ENCODE measurements at regions not wholly inside any gene's neighbourhood (a gene's known extent, or its start where the extent isn't known, plus 50 kb on each side); places are given as distances from the start of the nearest gene placed in this dataset.

DNA sequence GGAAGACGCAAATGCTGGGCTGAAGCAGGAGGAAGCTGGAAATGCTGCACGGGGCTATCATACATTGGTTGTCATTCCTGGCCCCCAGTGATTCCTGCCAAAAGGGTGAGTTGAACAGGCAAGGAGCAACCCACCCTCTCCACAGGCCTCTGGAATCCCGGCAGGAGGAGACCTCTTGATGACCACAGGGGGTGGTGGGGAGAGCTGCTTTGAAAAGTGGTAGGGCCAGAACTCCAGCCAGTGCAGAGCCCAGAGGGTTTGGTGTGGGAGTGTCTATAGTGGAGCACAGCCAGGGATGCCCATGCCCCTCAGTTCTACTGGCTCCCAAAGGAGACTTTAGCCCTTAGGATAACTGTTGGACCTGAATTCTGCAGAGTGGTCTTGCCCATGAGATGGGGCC lies 89.2 kb downstream of the SAMD9 start:
- Histone ChIP-seq H4K20me1 (ENCODE audit: insufficient read depth) (no peaks in the 10 kb centered on the region), H3K27ac (ENCODE audit: low read length) (no peak overlapping the region), H3K27me3 (ENCODE audit: insufficient read depth, low read depth, low read length) (no peaks in the 10 kb centered on the region), H3K4me2 (ENCODE audit: low read length) (no peak overlapping the region), H3K79me2 (replicated peaks; ENCODE audit: insufficient read depth, low read length) (no peaks in the 10 kb centered on the region), H3F3A (ENCODE audit: insufficient read depth, low read length, poor library complexity, severe bottlenecking) (no peaks in the 10 kb centered on the region), H3K9ac (ENCODE audit: low read length) (no peak overlapping the region), H3K9me2 (ENCODE audit: insufficient read depth, low read length) (no peaks in the 10 kb centered on the region), H3K36me3 (ENCODE audit: insufficient read depth, low read length) (no peaks in the 10 kb centered on the region), H3K4me3 (ENCODE audit: low read length) (no peak overlapping the region), H2AFZ (ENCODE audit: low read depth, low read length) (no peak overlapping the region), H3K9me3 (ENCODE audit: low read length) (no peaks in the 10 kb centered on the region)
- TF ChIP-seq SMC3 (conservative IDR thresholded peaks at IDR 0.05; ENCODE audit: poor library complexity) (no peak), POLR2AphosphoS5 (IDR thresholded peaks at IDR 0.05) (no peak)
- TF ChIP-seq, protein P1, sequence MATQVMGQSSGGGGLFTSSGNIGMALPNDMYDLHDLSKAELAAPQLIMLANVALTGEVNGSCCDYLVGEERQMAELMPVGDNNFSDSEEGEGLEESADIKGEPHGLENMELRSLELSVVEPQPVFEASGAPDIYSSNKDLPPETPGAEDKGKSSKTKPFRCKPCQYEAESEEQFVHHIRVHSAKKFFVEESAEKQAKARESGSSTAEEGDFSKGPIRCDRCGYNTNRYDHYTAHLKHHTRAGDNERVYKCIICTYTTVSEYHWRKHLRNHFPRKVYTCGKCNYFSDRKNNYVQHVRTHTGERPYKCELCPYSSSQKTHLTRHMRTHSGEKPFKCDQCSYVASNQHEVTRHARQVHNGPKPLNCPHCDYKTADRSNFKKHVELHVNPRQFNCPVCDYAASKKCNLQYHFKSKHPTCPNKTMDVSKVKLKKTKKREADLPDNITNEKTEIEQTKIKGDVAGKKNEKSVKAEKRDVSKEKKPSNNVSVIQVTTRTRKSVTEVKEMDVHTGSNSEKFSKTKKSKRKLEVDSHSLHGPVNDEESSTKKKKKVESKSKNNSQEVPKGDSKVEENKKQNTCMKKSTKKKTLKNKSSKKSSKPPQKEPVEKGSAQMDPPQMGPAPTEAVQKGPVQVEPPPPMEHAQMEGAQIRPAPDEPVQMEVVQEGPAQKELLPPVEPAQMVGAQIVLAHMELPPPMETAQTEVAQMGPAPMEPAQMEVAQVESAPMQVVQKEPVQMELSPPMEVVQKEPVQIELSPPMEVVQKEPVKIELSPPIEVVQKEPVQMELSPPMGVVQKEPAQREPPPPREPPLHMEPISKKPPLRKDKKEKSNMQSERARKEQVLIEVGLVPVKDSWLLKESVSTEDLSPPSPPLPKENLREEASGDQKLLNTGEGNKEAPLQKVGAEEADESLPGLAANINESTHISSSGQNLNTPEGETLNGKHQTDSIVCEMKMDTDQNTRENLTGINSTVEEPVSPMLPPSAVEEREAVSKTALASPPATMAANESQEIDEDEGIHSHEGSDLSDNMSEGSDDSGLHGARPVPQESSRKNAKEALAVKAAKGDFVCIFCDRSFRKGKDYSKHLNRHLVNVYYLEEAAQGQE (IDR thresholded peaks at IDR 0.05; ENCODE audit: borderline replicate concordance): no peak

DNA sequence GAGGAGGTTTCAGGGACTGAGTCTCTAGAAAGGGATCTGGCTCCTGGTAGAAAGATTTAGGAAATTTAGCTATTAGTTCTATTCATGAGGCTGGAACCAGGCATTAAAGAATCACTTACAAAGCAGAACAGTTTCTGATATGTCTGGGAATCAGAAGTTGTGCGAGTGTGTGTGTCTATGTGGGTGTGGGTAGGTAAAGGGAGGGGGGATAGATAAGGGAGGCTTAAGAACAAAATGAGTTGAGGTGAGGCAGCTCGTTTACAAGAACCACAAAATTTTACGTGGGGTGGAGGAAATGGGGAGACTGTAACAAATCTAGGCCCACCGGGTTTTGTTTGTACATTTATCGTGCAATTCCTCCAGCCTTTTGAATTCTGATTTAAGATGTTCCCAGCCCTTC lies 90.7 kb downstream of the SAMD9 start:
- H2AFZ ChIP-seq (ENCODE audit: low read depth, low read length): no peak overlapping the region

More for the DNA sequence above, 90.7 kb downstream of the SAMD9 start:
- Histone ChIP-seq H3K27ac (ENCODE audit: low read length) (no peak overlapping the region), H3K79me2 (replicated peaks; ENCODE audit: insufficient read depth, low read length) (no peaks in the 10 kb centered on the region), H3K4me2 (ENCODE audit: low read length) (no peak overlapping the region), H3K4me3 (ENCODE audit: low read length) (no peak overlapping the region), H3K27me3 (ENCODE audit: insufficient read depth, low read depth, low read length) (no peaks in the 10 kb centered on the region), H3K9me2 (ENCODE audit: insufficient read depth, low read length) (no peaks in the 10 kb centered on the region), H4K20me1 (ENCODE audit: insufficient read depth) (no peaks in the 10 kb centered on the region), H3K9ac (ENCODE audit: low read length) (no peak overlapping the region), H3K36me3 (ENCODE audit: insufficient read depth, low read length) (no peaks in the 10 kb centered on the region), H3F3A (ENCODE audit: insufficient read depth, low read length, poor library complexity, severe bottlenecking) (no peaks in the 10 kb centered on the region), H3K9me3 (ENCODE audit: low read length) (no peaks in the 10 kb centered on the region)
- no peak for TF ChIP-seq EZH2 (IDR thresholded peaks at IDR 0.05; ENCODE audit: borderline replicate concordance, insufficient read depth, low read length, poor library complexity, severe bottlenecking)
- TF ChIP-seq SMC3 (conservative IDR thresholded peaks at IDR 0.05; ENCODE audit: poor library complexity): no peak
- TF ChIP-seq MXI1 (conservative IDR thresholded peaks at IDR 0.05; ENCODE audit: poor library complexity, severe bottlenecking): no peak
- no peak for TF ChIP-seq RAD21 (conservative IDR thresholded peaks at IDR 0.05)
- TF ChIP-seq, protein P2, sequence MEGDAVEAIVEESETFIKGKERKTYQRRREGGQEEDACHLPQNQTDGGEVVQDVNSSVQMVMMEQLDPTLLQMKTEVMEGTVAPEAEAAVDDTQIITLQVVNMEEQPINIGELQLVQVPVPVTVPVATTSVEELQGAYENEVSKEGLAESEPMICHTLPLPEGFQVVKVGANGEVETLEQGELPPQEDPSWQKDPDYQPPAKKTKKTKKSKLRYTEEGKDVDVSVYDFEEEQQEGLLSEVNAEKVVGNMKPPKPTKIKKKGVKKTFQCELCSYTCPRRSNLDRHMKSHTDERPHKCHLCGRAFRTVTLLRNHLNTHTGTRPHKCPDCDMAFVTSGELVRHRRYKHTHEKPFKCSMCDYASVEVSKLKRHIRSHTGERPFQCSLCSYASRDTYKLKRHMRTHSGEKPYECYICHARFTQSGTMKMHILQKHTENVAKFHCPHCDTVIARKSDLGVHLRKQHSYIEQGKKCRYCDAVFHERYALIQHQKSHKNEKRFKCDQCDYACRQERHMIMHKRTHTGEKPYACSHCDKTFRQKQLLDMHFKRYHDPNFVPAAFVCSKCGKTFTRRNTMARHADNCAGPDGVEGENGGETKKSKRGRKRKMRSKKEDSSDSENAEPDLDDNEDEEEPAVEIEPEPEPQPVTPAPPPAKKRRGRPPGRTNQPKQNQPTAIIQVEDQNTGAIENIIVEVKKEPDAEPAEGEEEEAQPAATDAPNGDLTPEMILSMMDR (IDR thresholded peaks at IDR 0.05; ENCODE audit: poor library complexity, severe bottlenecking): no peak
- no peak for TF ChIP-seq TAF1 (IDR thresholded peaks at IDR 0.05; ENCODE audit: low read depth)
- TF ChIP-seq, protein P1 (IDR thresholded peaks at IDR 0.05; ENCODE audit: borderline replicate concordance): no peak
- TF ChIP-seq POLR2AphosphoS5 (IDR thresholded peaks at IDR 0.05): no peak
- no peak for TF ChIP-seq EP300 (conservative IDR thresholded peaks at IDR 0.05; ENCODE audit: poor library complexity, severe bottlenecking)

All from neural cell (in vitro differentiated cells).